VCaP (cell line): ENCODE measurements at regions not wholly inside any gene's neighbourhood (a gene's known extent, or its start where the extent isn't known, plus 50 kb on each side); places are given as distances from the start of the nearest gene placed in this dataset.

Source experiments
- H3K27ac ChIP-seq: fragments of 450-650 bp; 2 replicates; pipeline ENCODE4 v1.5.1; 2017
- TF ChIP-seq, protein P1 (sequence below): fragments of 450-650 bp; conservative IDR thresholded peaks from 2 replicates; pipeline ENCODE4 v1.5.1; 2017; ENCODE audit warnings: mild to moderate bottlenecking, moderate library complexity

- no peak overlapping the region for H3K27ac ChIP-seq
- TF ChIP-seq, protein P1, sequence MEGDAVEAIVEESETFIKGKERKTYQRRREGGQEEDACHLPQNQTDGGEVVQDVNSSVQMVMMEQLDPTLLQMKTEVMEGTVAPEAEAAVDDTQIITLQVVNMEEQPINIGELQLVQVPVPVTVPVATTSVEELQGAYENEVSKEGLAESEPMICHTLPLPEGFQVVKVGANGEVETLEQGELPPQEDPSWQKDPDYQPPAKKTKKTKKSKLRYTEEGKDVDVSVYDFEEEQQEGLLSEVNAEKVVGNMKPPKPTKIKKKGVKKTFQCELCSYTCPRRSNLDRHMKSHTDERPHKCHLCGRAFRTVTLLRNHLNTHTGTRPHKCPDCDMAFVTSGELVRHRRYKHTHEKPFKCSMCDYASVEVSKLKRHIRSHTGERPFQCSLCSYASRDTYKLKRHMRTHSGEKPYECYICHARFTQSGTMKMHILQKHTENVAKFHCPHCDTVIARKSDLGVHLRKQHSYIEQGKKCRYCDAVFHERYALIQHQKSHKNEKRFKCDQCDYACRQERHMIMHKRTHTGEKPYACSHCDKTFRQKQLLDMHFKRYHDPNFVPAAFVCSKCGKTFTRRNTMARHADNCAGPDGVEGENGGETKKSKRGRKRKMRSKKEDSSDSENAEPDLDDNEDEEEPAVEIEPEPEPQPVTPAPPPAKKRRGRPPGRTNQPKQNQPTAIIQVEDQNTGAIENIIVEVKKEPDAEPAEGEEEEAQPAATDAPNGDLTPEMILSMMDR: no peak
Measured at GRCh38 chr10:21314111-21314626, 211.3 kb downstream of the SKIDA1 start.

- no peak overlapping the region for H3K27ac ChIP-seq
- TF ChIP-seq, protein P1: no peak
Measured at GRCh38 chr10:21313691-21314090, 211.8 kb downstream of the SKIDA1 start.

GRCh38 chr10:21311426-21311825 is 214.1 kb downstream of the SKIDA1 start:
- TF ChIP-seq, protein P1: no peak
- H3K27ac ChIP-seq: no peak overlapping the region

DNA sequence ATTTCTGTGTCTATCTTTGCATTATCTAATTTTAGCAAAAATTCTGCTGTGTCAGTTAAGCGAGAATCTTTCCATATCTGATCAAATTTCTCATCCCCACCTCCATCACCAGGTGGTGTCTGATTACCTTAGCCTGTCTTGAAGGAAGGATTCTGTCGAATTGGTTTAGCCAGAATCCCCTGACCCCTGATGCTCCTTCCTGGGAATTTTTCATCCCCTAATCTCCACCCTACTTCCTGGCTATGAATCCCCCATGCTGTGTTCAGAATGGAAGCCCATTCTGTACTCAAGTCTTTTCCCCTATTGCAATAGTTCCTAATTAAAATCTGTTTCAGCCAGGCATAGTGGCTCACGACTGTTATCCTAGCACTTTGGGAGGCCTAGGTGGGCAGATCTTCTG is 216.1 kb downstream of the SKIDA1 start:
- no peak overlapping the region for H3K27ac ChIP-seq
- TF ChIP-seq, protein P1: no peak

DNA sequence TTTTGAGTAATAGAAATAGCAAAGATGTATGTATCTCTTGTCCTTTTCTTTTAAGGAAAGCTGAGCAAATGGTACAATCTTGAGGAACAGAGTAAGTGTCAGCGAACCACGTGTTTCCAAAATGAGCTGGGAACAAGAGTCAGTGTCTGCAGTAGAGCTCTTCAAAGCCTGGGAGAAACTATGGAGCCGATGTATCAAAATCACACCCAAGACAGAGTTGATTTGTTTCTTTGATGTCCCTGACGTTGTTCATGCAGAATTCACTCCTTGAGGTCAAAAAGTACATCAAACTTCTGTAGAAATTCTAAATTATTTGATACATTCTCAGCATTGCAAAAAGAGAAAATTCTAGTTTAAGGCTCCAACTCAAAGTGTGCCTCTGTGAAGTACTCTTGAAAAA is 216.5 kb downstream of the SKIDA1 start:
- TF ChIP-seq, protein P1: no peak

GRCh38 chr10:21308018-21308417 is 217.5 kb downstream of the SKIDA1 start:
- no peak overlapping the region for H3K27ac ChIP-seq
- TF ChIP-seq, protein P1: no peak

More for the DNA sequence above, 216.5 kb downstream of the SKIDA1 start:
- H3K27ac ChIP-seq: no peak overlapping the region

DNA sequence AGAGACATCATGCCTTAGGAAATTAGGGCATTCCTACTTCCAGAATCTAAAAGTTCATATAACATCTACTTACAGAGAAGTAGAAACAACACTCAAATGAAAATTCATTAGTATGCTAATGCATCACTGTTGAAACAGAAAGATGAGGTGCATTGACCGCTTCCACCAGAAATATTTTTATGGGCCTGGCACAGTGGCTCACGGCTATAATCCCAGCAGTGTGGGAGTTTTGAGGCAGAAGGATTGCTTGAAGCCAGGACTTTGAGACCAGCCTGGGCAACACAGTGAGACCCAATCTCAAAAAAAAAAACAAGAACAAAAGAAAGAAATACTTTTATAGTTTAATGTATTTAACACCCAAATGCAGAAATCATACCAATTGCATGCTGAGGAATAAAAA is 220.9 kb downstream of the SKIDA1 start:
- TF ChIP-seq, protein P1: no peak
- H3K27ac ChIP-seq: no peak overlapping the region

DNA sequence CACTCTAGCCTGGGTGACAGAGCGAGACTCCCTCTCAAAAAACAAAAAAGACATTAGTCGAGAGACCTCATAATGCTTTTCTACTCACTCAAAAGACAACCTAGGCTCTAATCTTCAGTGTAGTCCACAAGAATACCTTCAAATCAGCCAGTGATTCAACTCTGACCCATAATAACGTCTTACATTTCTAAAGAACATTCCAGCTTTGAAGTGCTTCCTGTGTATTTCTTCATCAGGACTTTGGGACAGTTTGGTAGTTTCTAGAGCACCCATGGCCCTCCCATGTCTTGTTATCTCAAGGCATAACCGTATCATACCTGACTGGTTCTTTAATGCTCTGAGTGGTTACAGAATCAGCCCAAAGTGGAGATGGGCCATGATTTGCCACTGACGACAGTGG is 221.3 kb downstream of the SKIDA1 start:
- TF ChIP-seq, protein P1: no peak
- no peak overlapping the region for H3K27ac ChIP-seq
